HL-60 (cell line): ENCODE measurements at regions not wholly inside any gene's neighbourhood (a gene's known extent, or its start where the extent isn't known, plus 50 kb on each side); places are given as distances from the start of the nearest gene placed in this dataset.
"Not testable (repeated sequence)": the region's sequence is repeated elsewhere in the genome, so short reads cannot be mapped to it uniquely, and the experiment has no call there.

Experiments used
- DNase-seq, 2 experiments: peaks; one replicate each; pipeline ENCODE4 v3.0.0-alpha.2; 2010 to 2020; ENCODE audit warnings: low read depth in 1 of 2, low spot score in 1 of 2
- H3K27ac ChIP-seq: fragments of 250-450 bp; sonication (Bioruptor Pico); replicated peaks from 2 replicates; pipeline ENCODE4 v1.5.1; 2020; ENCODE audit warnings: mild to moderate bottlenecking, moderate library complexity
- H3K27me3 ChIP-seq: fragments of 250-450 bp; sonication (Bioruptor Pico); 2 replicates; pipeline ENCODE4 v1.5.1; 2021; ENCODE audit warnings: mild to moderate bottlenecking, moderate library complexity; ENCODE audit not compliant: insufficient read depth, poor library complexity, severe bottlenecking
- H3K4me3 ChIP-seq: replicated peaks from 2 replicates; pipeline ENCODE4 v1.5.1; 2011; ENCODE audit warnings: mild to moderate bottlenecking, control low read depth, low read length; ENCODE audit not compliant: insufficient read depth
- CTCF ChIP-seq: IDR thresholded peaks from one replicate; pipeline ENCODE4 v1.5.1; 2011; ENCODE audit warnings: low read length, control low read depth, inconsistent platforms; ENCODE audit not compliant: insufficient read depth
- GABPA ChIP-seq: IDR thresholded peaks from 2 replicates; pipeline ENCODE4 v1.6.1; 2012; ENCODE audit warnings: low read depth
- POLR2AphosphoS5 ChIP-seq: IDR thresholded peaks from 2 replicates; pipeline ENCODE4 v1.6.1; 2012; ENCODE audit warnings: low read depth
- REST ChIP-seq: IDR thresholded peaks from 2 replicates; pipeline ENCODE4 v1.6.1; 2012; ENCODE audit warnings: low read depth; ENCODE audit not compliant: insufficient replicate concordance
- SPI1 ChIP-seq: IDR thresholded peaks from 2 replicates; pipeline ENCODE4 v1.6.1; 2012; ENCODE audit warnings: low read depth, mild to moderate bottlenecking, borderline replicate concordance

GRCh38 chr15:36448418-36448817, 131.0 kb upstream of the CDIN1 start:
- DNase-seq: no peak
- H3K27me3 ChIP-seq: no peaks in the 10 kb centered on the region
- TF ChIP-seq CTCF: no peak
- no peak for TF ChIP-seq REST
- no peak for TF ChIP-seq SPI1
- no peak for TF ChIP-seq POLR2AphosphoS5
- no peak for TF ChIP-seq GABPA
- no peak overlapping the region for H3K27ac ChIP-seq
- H3K4me3 ChIP-seq: no peak overlapping the region

GRCh38 chr15:36449084-36449661, 130.3 kb upstream of the CDIN1 start:
- no peak for DNase-seq
- TF ChIP-seq REST (no peak), GABPA (no peak), CTCF (no peak), SPI1 (no peak), POLR2AphosphoS5 (no peak)
- no peak overlapping the region for H3K4me3 ChIP-seq
- H3K27ac ChIP-seq: no peak overlapping the region
- no peaks in the 10 kb centered on the region for H3K27me3 ChIP-seq

- no peak for TF ChIP-seq CTCF
- no peak for TF ChIP-seq POLR2AphosphoS5
- TF ChIP-seq GABPA: no peak
- no peak for TF ChIP-seq SPI1
- no peak for TF ChIP-seq REST
- no peak for DNase-seq
- Histone ChIP-seq H3K4me3 (no peak overlapping the region), H3K27me3 (no peaks in the 10 kb centered on the region), H3K27ac (no peak overlapping the region)
Observed at GRCh38 chr15:36449662-36450145, 129.7 kb upstream of the CDIN1 start.

GRCh38 chr15:36454244-36454643, 125.2 kb upstream of the CDIN1 start:
- not testable (repeated sequence) for H3K4me3 ChIP-seq, H3K27ac ChIP-seq, H3K27me3 ChIP-seq, DNase-seq
